ENCODE measurements at regions not wholly inside any gene's neighbourhood (a gene's known extent, or its start where the extent isn't known, plus 50 kb on each side); places are given as distances from the start of the nearest gene placed in this dataset.

- H3K27ac Mint-ChIP-seq = no peak overlapping the region
- peaks cover 18% of the 10 kb centered on the region for H3K27me3 Mint-ChIP-seq
These were observed 304.1 kb downstream of the MCTP2 start for GRCh38 chr15:94535298-94536048.

GRCh38 chr15:94536549-94536948 is 305.2 kb downstream of the MCTP2 start:
- Mint-ChIP-seq H3K4me1 (no peaks in the 10 kb centered on the region), H3K27ac (no peak overlapping the region), H3K36me3 (ENCODE audit: low read depth) (no peaks in the 10 kb centered on the region), H3K4me3 (no peak overlapping the region), H3K9me3 (no peaks in the 10 kb centered on the region), H3K27me3 (peaks cover 18% of the 10 kb centered on the region)
- no peak for DNase-seq
- ATAC-seq = no peak

More at GRCh38 chr15:94535298-94536048, 304.1 kb downstream of the MCTP2 start:
- Mint-ChIP-seq H3K9me3 (no peaks in the 10 kb centered on the region), H3K36me3 (ENCODE audit: low read depth) (no peaks in the 10 kb centered on the region), H3K4me3 (no peak overlapping the region), H3K4me1 (no peaks in the 10 kb centered on the region)
- ATAC-seq = no peak
- DNase-seq = no peak

- DNase-seq (no peak), ATAC-seq (no peak)
- Mint-ChIP-seq H3K4me3 (no peak overlapping the region), H3K4me1 (no peaks in the 10 kb centered on the region), H3K9me3 (no peaks in the 10 kb centered on the region), H3K27ac (no peak overlapping the region), H3K27me3 (peaks cover 18% of the 10 kb centered on the region), H3K36me3 (ENCODE audit: low read depth) (no peaks in the 10 kb centered on the region)
These were observed 306.9 kb downstream of the MCTP2 start for GRCh38 chr15:94538280-94538679.

GRCh38 chr15:94542391-94542790 is 311.0 kb downstream of the MCTP2 start:
- no peak for ATAC-seq
- Mint-ChIP-seq H3K27me3 (peaks cover 10% of the 10 kb centered on the region), H3K27ac (no peak overlapping the region)

GRCh38 chr15:94546808-94547207 is 315.4 kb downstream of the MCTP2 start:
- no peaks in the 10 kb centered on the region for H3K36me3 Mint-ChIP-seq (ENCODE audit: low read depth)
- H3K9me3 Mint-ChIP-seq = no peaks in the 10 kb centered on the region
- H3K4me3 Mint-ChIP-seq = no peak overlapping the region

More at GRCh38 chr15:94542391-94542790, 311.0 kb downstream of the MCTP2 start:
- no peak overlapping the region for H3K4me3 Mint-ChIP-seq
- no peaks in the 10 kb centered on the region for H3K4me1 Mint-ChIP-seq
- no peaks in the 10 kb centered on the region for H3K9me3 Mint-ChIP-seq
- DNase-seq = no peak
- no peaks in the 10 kb centered on the region for H3K36me3 Mint-ChIP-seq (ENCODE audit: low read depth)

GRCh38 chr15:94547711-94548110 is 316.4 kb downstream of the MCTP2 start:
- H3K4me1 Mint-ChIP-seq = no peaks in the 10 kb centered on the region

More at GRCh38 chr15:94546808-94547207, 315.4 kb downstream of the MCTP2 start:
- H3K27ac Mint-ChIP-seq = no peak overlapping the region
- DNase-seq = no peak
- ATAC-seq = no peak
- H3K27me3 Mint-ChIP-seq = peaks cover 7% of the 10 kb centered on the region
- H3K4me1 Mint-ChIP-seq = no peaks in the 10 kb centered on the region

GRCh38 chr15:94555841-94556519 is 324.6 kb downstream of the MCTP2 start:
- Mint-ChIP-seq H3K27me3 (peaks cover 17% of the 10 kb centered on the region), H3K9me3 (peaks cover 3% of the 10 kb centered on the region), H3K27ac (no peak overlapping the region), H3K36me3 (ENCODE audit: low read depth) (no peaks in the 10 kb centered on the region), H3K4me1 (no peaks in the 10 kb centered on the region), H3K4me3 (no peak overlapping the region)
- DNase-seq (no peak), ATAC-seq (no peak)

More at GRCh38 chr15:94547711-94548110, 316.4 kb downstream of the MCTP2 start:
- peaks cover 10% of the 10 kb centered on the region for H3K27me3 Mint-ChIP-seq
- no peak overlapping the region for H3K4me3 Mint-ChIP-seq
- no peaks in the 10 kb centered on the region for H3K9me3 Mint-ChIP-seq
- ATAC-seq = no peak
- no peak overlapping the region for H3K27ac Mint-ChIP-seq
- no peak for DNase-seq
- H3K36me3 Mint-ChIP-seq (ENCODE audit: low read depth) = no peaks in the 10 kb centered on the region

GRCh38 chr15:94561036-94561689 is 329.8 kb downstream of the MCTP2 start:
- Mint-ChIP-seq H3K4me3 (no peak overlapping the region), H3K36me3 (ENCODE audit: low read depth) (no peaks in the 10 kb centered on the region), H3K27me3 (peaks cover 13% of the 10 kb centered on the region), H3K4me1 (no peaks in the 10 kb centered on the region), H3K27ac (no peak overlapping the region), H3K9me3 (peaks cover 9% of the 10 kb centered on the region)
- DNase-seq = no peak
- no peak for ATAC-seq

GRCh38 chr15:94563456-94563855 is 332.1 kb downstream of the MCTP2 start:
- Mint-ChIP-seq H3K9me3 (peaks cover 9% of the 10 kb centered on the region), H3K4me1 (no peaks in the 10 kb centered on the region), H3K27ac (no peak overlapping the region), H3K4me3 (no peak overlapping the region), H3K36me3 (ENCODE audit: low read depth) (no peaks in the 10 kb centered on the region), H3K27me3 (peaks cover 20% of the 10 kb centered on the region)
- ATAC-seq = no peak
- no peak for DNase-seq

- peaks cover 53% of the 10 kb centered on the region for H3K27me3 Mint-ChIP-seq
- ATAC-seq = peak; percentile 68
- no peaks in the 10 kb centered on the region for H3K36me3 Mint-ChIP-seq (ENCODE audit: low read depth)
- H3K4me3 Mint-ChIP-seq = no peak overlapping the region
- H3K4me1 Mint-ChIP-seq = no peaks in the 10 kb centered on the region
- H3K27ac Mint-ChIP-seq = no peak overlapping the region
- peak; percentile 49 for DNase-seq
- H3K9me3 Mint-ChIP-seq = no peaks in the 10 kb centered on the region
These were observed 345.6 kb downstream of the MCTP2 start for GRCh38 chr15:94576889-94577533.

- H3K27me3 Mint-ChIP-seq = peaks cover 64% of the 10 kb centered on the region
- peaks cover 6% of the 10 kb centered on the region for H3K4me1 Mint-ChIP-seq
- ATAC-seq = no peak
- DNase-seq = no peak
- H3K9me3 Mint-ChIP-seq = no peaks in the 10 kb centered on the region
- H3K27ac Mint-ChIP-seq = no peak overlapping the region
- H3K4me3 Mint-ChIP-seq = no peak overlapping the region
- no peaks in the 10 kb centered on the region for H3K36me3 Mint-ChIP-seq (ENCODE audit: low read depth)
These were observed 347.9 kb downstream of the MCTP2 start for GRCh38 chr15:94579286-94579685.

- Mint-ChIP-seq H3K4me3 (no peak overlapping the region), H3K9me3 (no peaks in the 10 kb centered on the region), H3K4me1 (peaks cover 17% of the 10 kb centered on the region), H3K36me3 (ENCODE audit: low read depth) (no peaks in the 10 kb centered on the region), H3K27me3 (peaks cover 68% of the 10 kb centered on the region), H3K27ac (no peak overlapping the region)
- DNase-seq (no peak), ATAC-seq (no peak)
These were observed 349.0 kb downstream of the MCTP2 start for GRCh38 chr15:94580211-94580885.

- Mint-ChIP-seq H3K9me3 (no peaks in the 10 kb centered on the region), H3K27ac (no peak overlapping the region), H3K4me3 (no peak overlapping the region), H3K36me3 (ENCODE audit: low read depth) (no peaks in the 10 kb centered on the region), H3K4me1 (peaks cover 25% of the 10 kb centered on the region), H3K27me3 (peaks cover 76% of the 10 kb centered on the region)
- peak; percentile 30 for DNase-seq
- peak; percentile 68 for ATAC-seq
These were observed 351.0 kb downstream of the MCTP2 start for GRCh38 chr15:94582368-94582767.

- Mint-ChIP-seq H3K9me3 (no peaks in the 10 kb centered on the region), H3K27me3 (peaks cover 77% of the 10 kb centered on the region), H3K27ac (peak overlapping the region; percentile 60), H3K4me1 (peaks cover 25% of the 10 kb centered on the region), H3K36me3 (ENCODE audit: low read depth) (no peaks in the 10 kb centered on the region), H3K4me3 (peak overlapping the region; percentile 46)
- DNase-seq (peak; percentile 48), ATAC-seq (peak; percentile 85)
These were observed 353.5 kb downstream of the MCTP2 start for GRCh38 chr15:94584833-94585244.

Data from activated naive CD8-positive, alpha-beta T cell treated with anti-CD3 and anti-CD28 coated beads, Interleukin-2, amount 50 U/mL, for 24 hours (primary cell).